IMR-90 (cell line): ENCODE measurements at regions not wholly inside any gene's neighbourhood (a gene's known extent, or its start where the extent isn't known, plus 50 kb on each side); places are given as distances from the start of the nearest gene placed in this dataset.

ENCODE experiments used
- ATAC-seq: fragments of 200-7000 bp; cut with Tn5 transposase; 2 replicates; pipeline ENCODE4 v1.9.1; 2020; ENCODE audit warnings: low read depth, mild to moderate bottlenecking, moderate library complexity
- BruUV-seq: library from RNA; stranded (reverse); fragments of 400-500 nt; replicated peaks from 2 replicates; lab custom pipeline; 2021; lab: Mats Ljungman, UMichigan
- CTCF ChIA-PET: fragments of 300-600 bp; formaldehyde crosslinking; extraction: SDS; loops from one replicate; lab custom pipeline; 2021; ENCODE audit warnings: antibody characterized with exemption; lab: Yijun Ruan, JAX
- POLR2A ChIA-PET: fragments of 300-600 bp; sonication (Branson Sonifier 250); formaldehyde crosslinking; loops from one replicate; lab custom pipeline; 2022; ENCODE audit warnings: antibody characterized with exemption; ENCODE audit not compliant: unreplicated experiment; lab: Charles Lee
- DNase-seq: peaks from one replicate; pipeline ENCODE4 v3.0.0; 2013
- H2AFZ ChIP-seq: replicated peaks from 2 replicates; pipeline ENCODE3; 2013; ENCODE audit warnings: low read length, mild to moderate bottlenecking; ENCODE audit not compliant: poor library complexity
- H2AK5ac ChIP-seq: 2 replicates; pipeline ENCODE4 v1.6.1; 2013; ENCODE audit warnings: low read depth, low read length, inconsistent platforms
- H2AK9ac ChIP-seq: replicated peaks from 2 replicates; pipeline ENCODE3; 2013; ENCODE audit warnings: mild to moderate bottlenecking, low read depth, low read length, moderate library complexity; ENCODE audit not compliant: poor library complexity
- H2BK120ac ChIP-seq: 2 replicates; pipeline ENCODE4 v1.6.1; 2013; ENCODE audit warnings: low read depth, low read length, inconsistent platforms
- H2BK15ac ChIP-seq: 3 replicates; pipeline ENCODE4 v1.6.1; 2013; ENCODE audit warnings: low read depth, low read length, inconsistent platforms
- H2BK20ac ChIP-seq: 2 replicates; pipeline ENCODE4 v1.6.1; 2013; ENCODE audit warnings: low read depth, mild to moderate bottlenecking, inconsistent platforms, low read length, moderate library complexity
- H2BK5ac ChIP-seq: 2 replicates; pipeline ENCODE4 v1.6.1; 2013; ENCODE audit warnings: mild to moderate bottlenecking, low read depth, low read length, inconsistent platforms; ENCODE audit not compliant: poor library complexity, severe bottlenecking
- H3K14ac ChIP-seq: replicated peaks from 2 replicates; pipeline ENCODE4 v1.6.1; 2013; ENCODE audit warnings: low read depth, low read length, inconsistent platforms
- H3K18ac ChIP-seq: 2 replicates; pipeline ENCODE4 v1.6.1; 2013; ENCODE audit warnings: low read depth, low read length, control low read depth
- H3K23ac ChIP-seq: 2 replicates; pipeline ENCODE4 v1.6.1; 2013; ENCODE audit warnings: low read depth, low read length, inconsistent platforms
- H3K27ac ChIP-seq: 2 replicates; pipeline ENCODE4 v1.5.1; 2013; ENCODE audit warnings: mild to moderate bottlenecking, control low read depth, low read length; ENCODE audit not compliant: insufficient read depth
- H3K27me3 ChIP-seq: 2 replicates; pipeline ENCODE4 v1.6.1; 2013; ENCODE audit warnings: low read length; ENCODE audit not compliant: control insufficient read depth, insufficient read depth
- H3K36me3 ChIP-seq: 2 replicates; pipeline ENCODE4 v1.6.1; 2013; ENCODE audit warnings: low read length, mixed read lengths; ENCODE audit not compliant: control insufficient read depth, insufficient read depth
- H3K4ac ChIP-seq: 2 replicates; pipeline ENCODE4 v1.6.1; 2013; ENCODE audit warnings: low read depth, low read length, inconsistent platforms
- H3K4me1 ChIP-seq: 2 replicates; pipeline ENCODE4 v1.6.1; 2013; ENCODE audit warnings: low read length, mixed read lengths; ENCODE audit not compliant: control insufficient read depth, insufficient read depth
- H3K4me2 ChIP-seq: 2 replicates; pipeline ENCODE4 v1.6.1; 2013; ENCODE audit warnings: low read depth, mild to moderate bottlenecking, control low read depth, low read length, moderate library complexity
- H3K4me3 ChIP-seq: 2 replicates; pipeline ENCODE4 v1.5.1; 2013; ENCODE audit warnings: low read depth, mild to moderate bottlenecking, control low read depth, low read length, moderate library complexity; ENCODE audit not compliant: insufficient read depth
- H3K56ac ChIP-seq: 2 replicates; pipeline ENCODE4 v1.6.1; 2013; ENCODE audit warnings: low read length, inconsistent platforms; ENCODE audit not compliant: insufficient read depth; ENCODE audit errors: extremely low read depth
- H3K79me1 ChIP-seq, 2 experiments: 2 replicates each; pipeline ENCODE4 v1.6.1; 2013; ENCODE audit warnings: low read length in 2 of 2, inconsistent platforms in 1 of 2, low read depth in 1 of 2
- H3K9ac ChIP-seq: 2 replicates; pipeline ENCODE4 v1.6.1; 2013; ENCODE audit warnings: low read depth, low read length, control low read depth
- H3K9me1 ChIP-seq: 2 replicates; pipeline ENCODE4 v1.6.1; 2013; ENCODE audit warnings: low read length, inconsistent platforms; ENCODE audit not compliant: insufficient read depth
- H3K9me3 ChIP-seq: 2 replicates; pipeline ENCODE4 v1.6.1; 2013; ENCODE audit warnings: low read length; ENCODE audit not compliant: control insufficient read depth, insufficient read depth
- H4K20me1 ChIP-seq: 2 replicates; pipeline ENCODE4 v1.6.1; 2013; ENCODE audit warnings: low read length, inconsistent platforms; ENCODE audit not compliant: insufficient read depth
- H4K5ac ChIP-seq: 2 replicates; pipeline ENCODE4 v1.6.1; 2013; ENCODE audit warnings: mild to moderate bottlenecking, low read depth, low read length, control low read depth
- H4K8ac ChIP-seq, 2 experiments: 2 replicates each; pipeline ENCODE4 v1.6.1; 2013; ENCODE audit warnings: low read depth in 2 of 2, low read length in 2 of 2, control low read depth in 1 of 2, inconsistent platforms in 1 of 2
- H4K91ac ChIP-seq: 2 replicates; pipeline ENCODE4 v1.6.1; 2013; ENCODE audit warnings: low read depth, low read length, inconsistent platforms; ENCODE audit not compliant: insufficient read depth
- BHLHE40 ChIP-seq: fragments of 150-350 bp; IDR thresholded peaks from 2 replicates; pipeline ENCODE4 v1.6.1; 2016; ENCODE audit warnings: mild to moderate bottlenecking, low read depth, low read length
- CEBPB ChIP-seq: IDR thresholded peaks from 2 replicates; pipeline ENCODE4 v1.6.1; 2012; ENCODE audit warnings: low read depth, low read length, improper control_type of control experiment
- CTCF ChIP-seq: conservative IDR thresholded peaks from 2 replicates; pipeline ENCODE4 v1.5.1; 2012; ENCODE audit warnings: mild to moderate bottlenecking, low read depth, low read length, improper control_type of control experiment
- MAFK ChIP-seq: IDR thresholded peaks from 2 replicates; pipeline ENCODE4 v1.6.1; 2012; ENCODE audit warnings: low read depth, low read length, improper control_type of control experiment
- MXI1 ChIP-seq: IDR thresholded peaks from 2 replicates; pipeline ENCODE4 v1.6.1; 2012; ENCODE audit warnings: low read depth, mild to moderate bottlenecking, low read length, moderate library complexity, borderline replicate concordance
- NFE2L2 ChIP-seq: fragments of 150-350 bp; IDR thresholded peaks from 2 replicates; pipeline ENCODE4 v1.6.1; 2016; ENCODE audit warnings: low read depth, mild to moderate bottlenecking, low read length
- RFX5 ChIP-seq: IDR thresholded peaks from 2 replicates; pipeline ENCODE4 v1.8.0; 2012; ENCODE audit warnings: low read depth, mild to moderate bottlenecking, low read length, moderate library complexity
- SMC3 ChIP-seq: fragments of 150-350 bp; IDR thresholded peaks from 2 replicates; pipeline ENCODE4 v1.6.1; 2016; ENCODE audit warnings: low read depth, mild to moderate bottlenecking, antibody characterized with exemption, low read length, moderate library complexity
- USF2 ChIP-seq: fragments of 150-350 bp; IDR thresholded peaks from 2 replicates; pipeline ENCODE4 v1.6.1; 2017; ENCODE audit warnings: mild to moderate bottlenecking, antibody characterized with exemption, low read length, low read depth
- WGBS, 2 experiments: methylation state at CpG; one replicate each; pipeline versions ENCODE4 v1.1.5 to v1.1.7; 2013; ENCODE audit warnings: missing lambda C conversion rate in 2 of 2; ENCODE audit not compliant: insufficient read length in 1 of 2; ENCODE audit errors: extremely low coverage in 2 of 2; 5-methylcytosine and 5-hydroxymethylcytosine counted together
- dilution Hi-C: fragments of 300-500 bp; cut with HindIII; formaldehyde crosslinking; loops from one replicate; pipeline ENCODE4 v1.14.3; 2018; ENCODE audit warnings: low sequenced_read_pairs; ENCODE audit not compliant: unreplicated experiment
- in situ Hi-C: fragments of 300-500 bp; cut with MboI; formaldehyde crosslinking; loops from 3 replicates; pipeline ENCODE4 v1.14.3; 2019; ENCODE audit warnings: low sequenced_read_pairs, inconsistent platforms, mixed read lengths
- intact Hi-C: fragments of 100-400 bp; cut with micrococcal nuclease; formaldehyde crosslinking; loops from 2 replicates; pipeline ENCODE4 v1.10.0; 2022

GRCh38 chr15:79724804-79725203 lies 172.0 kb downstream of the MTHFS start:
- TF ChIP-seq MAFK: no peak
- TF ChIP-seq CEBPB: no peak
- TF ChIP-seq USF2: no peak
- no peak for TF ChIP-seq CTCF
- TF ChIP-seq MXI1: no peak
- no peak for TF ChIP-seq NFE2L2
- TF ChIP-seq SMC3: no peak
- TF ChIP-seq RFX5: no peak
- no peak for TF ChIP-seq BHLHE40

More at GRCh38 chr15:79724804-79725203, 172.0 kb downstream of the MTHFS start:
- Histone ChIP-seq H2BK15ac (no peak overlapping the region), H3K9me3 (no peaks in the 10 kb centered on the region), H4K20me1 (no peaks in the 10 kb centered on the region), H3K27me3 (peaks cover 1% of the 10 kb centered on the region), H3K14ac (no peak overlapping the region), H2BK20ac (no peak overlapping the region), H3K9ac (no peak overlapping the region), H2AK5ac (no peak overlapping the region), H3K23ac (no peak overlapping the region), H3K9me1 (no peaks in the 10 kb centered on the region), H4K8ac (no peak overlapping the region), H3K79me1 (no peaks in the 10 kb centered on the region), H2AFZ (no peak overlapping the region), H3K27ac (no peak overlapping the region), H2AK9ac (no peak overlapping the region), H3K36me3 (no peaks in the 10 kb centered on the region), H4K91ac (no peak overlapping the region), H3K4me1 (no peaks in the 10 kb centered on the region), H4K5ac (no peak overlapping the region), H3K4ac (no peak overlapping the region), H3K56ac (no peak overlapping the region), H2BK120ac (no peak overlapping the region), H3K4me3 (no peak overlapping the region), H3K18ac (no peak overlapping the region), H3K4me2 (no peak overlapping the region), H2BK5ac (no peak overlapping the region)
- in situ Hi-C loops: no loop called here
- dilution Hi-C loops: no loop called here
- no peak for DNase-seq
- ChIA-PET CTCF (no interaction called here), POLR2A (no interaction called here)
- WGBS, 2 experiments: no CpG with 5 or more reads among the region's 4 CpGs
- BruUV-seq: no TSS peak
- ATAC-seq: no peak
- intact Hi-C loops: no loop called here
